ENCODE measurements at regions not wholly inside any gene's neighbourhood (a gene's known extent, or its start where the extent isn't known, plus 50 kb on each side); places are given as distances from the start of the nearest gene placed in this dataset.

GRCh38 chr10:59454171-59454919, 92.0 kb upstream of the FAM13C start:
- TF ChIP-seq POLR2A (IDR thresholded peaks at IDR 0.05), result no peak
- no peak for TF ChIP-seq CTCF (IDR thresholded peaks at IDR 0.05)
